Endothelial cell of umbilical vein (primary cell): ENCODE measurements at regions not wholly inside any gene's neighbourhood (a gene's known extent, or its start where the extent isn't known, plus 50 kb on each side); places are given as distances from the start of the nearest gene placed in this dataset.

ENCODE experiments used
- CTCF ChIP-seq, 2 donors: IDR thresholded peaks; 1 replicate in 1 of 2; 2 replicates in 1 of 2; pipeline ENCODE4 v1.5.1; 2011; ENCODE audit warnings: low read length in 2 of 2, mild to moderate bottlenecking in 2 of 2, moderate library complexity in 2 of 2, control low read depth in 1 of 2, inconsistent platforms in 1 of 2, low read depth in 1 of 2; ENCODE audit not compliant: insufficient read depth in 1 of 2; ENCODE audit errors: extremely low read depth in 1 of 2
- MAX ChIP-seq: IDR thresholded peaks from 2 replicates; pipeline ENCODE4 v1.6.1; 2011; ENCODE audit not compliant: insufficient read depth, insufficient read length
- MYC ChIP-seq: IDR thresholded peaks from one replicate; pipeline ENCODE4 v1.6.1; 2011; ENCODE audit warnings: mild to moderate bottlenecking, low read depth, low read length
- POLR2A ChIP-seq: IDR thresholded peaks from 2 replicates; pipeline ENCODE4 v1.6.1; 2012; ENCODE audit warnings: low read depth, mild to moderate bottlenecking, control low read depth, low read length

- TF ChIP-seq MAX (no peak), CTCF (IDR thresholded peaks at IDR 0.05; ENCODE audit: extremely low read depth in 1 of 2, insufficient read depth in 1 of 2, low read depth in 1 of 2, low read length in 2 of 2) (no peak), POLR2A (no peak), MYC (no peak)
Measured at GRCh38 chr10:113259576-113260226, 293.2 kb upstream of the HABP2 start.
